ENCODE measurements at regions not wholly inside any gene's neighbourhood (a gene's known extent, or its start where the extent isn't known, plus 50 kb on each side); places are given as distances from the start of the nearest gene placed in this dataset.

DNA sequence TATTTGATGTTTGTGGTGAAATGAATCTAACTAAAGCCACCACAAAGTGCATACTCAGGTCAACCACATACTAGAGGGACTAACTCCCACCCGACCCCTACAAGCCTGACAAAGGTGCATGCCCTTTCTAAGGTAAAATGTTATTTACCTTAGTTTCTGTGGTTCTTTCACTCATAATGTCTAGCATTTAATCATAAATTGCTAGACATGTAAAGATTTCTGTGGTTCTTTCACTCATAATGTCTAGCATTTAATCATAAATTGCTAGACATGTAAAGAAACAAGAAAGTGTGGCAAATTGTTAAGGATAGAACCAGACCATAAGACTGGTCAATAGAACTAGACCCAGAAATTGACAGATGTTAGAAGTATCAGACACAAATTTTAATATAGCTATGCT, 193.0 kb upstream of the PBX1 start:
- DNase-seq (no peak), ATAC-seq (ENCODE audit: insufficient read depth, low read depth) (no peak)
- Histone ChIP-seq H3K27ac (ENCODE audit: low read length) (no peak overlapping the region), H3K4me3 (ENCODE audit: low read depth in 1 of 2, low read length in 2 of 2) (no peak overlapping the region), H3K9me3 (ENCODE audit: insufficient read depth, low read length, severe bottlenecking) (no peaks in the 10 kb centered on the region), H2AFZ (ENCODE audit: low read depth, low read length) (no peak overlapping the region), H3K79me2 (ENCODE audit: insufficient read depth, low read length) (no peaks in the 10 kb centered on the region), H3K4me1 (ENCODE audit: insufficient read depth, low read length) (no peaks in the 10 kb centered on the region), H4K20me1 (ENCODE audit: insufficient read depth, low read length) (no peaks in the 10 kb centered on the region), H3K4me2 (ENCODE audit: insufficient read depth, low read length) (no peak overlapping the region), H3K36me3 (ENCODE audit: insufficient read depth, low read length) (no peaks in the 10 kb centered on the region), H3K27me3 (ENCODE audit: insufficient read depth, low read length, poor library complexity) (no peaks in the 10 kb centered on the region), H3K9ac (ENCODE audit: low read depth, low read length) (no peak overlapping the region)
- TF ChIP-seq CTCF (IDR thresholded peaks at IDR 0.05; ENCODE audit: borderline replicate concordance, extremely low read depth, low read length, poor library complexity, severe bottlenecking) = no peak

GRCh38 chr1:164369698-164370365, 189.2 kb upstream of the PBX1 start:
- H3K36me3 ChIP-seq (ENCODE audit: insufficient read depth, low read length) = no peaks in the 10 kb centered on the region
- no peaks in the 10 kb centered on the region for H3K4me1 ChIP-seq (ENCODE audit: insufficient read depth, low read length)
- no peaks in the 10 kb centered on the region for H3K27me3 ChIP-seq (ENCODE audit: insufficient read depth, low read length, poor library complexity)
- no peaks in the 10 kb centered on the region for H4K20me1 ChIP-seq (ENCODE audit: insufficient read depth, low read length)
- DNase-seq (no peak), ATAC-seq (ENCODE audit: insufficient read depth, low read depth) (no peak)
- TF ChIP-seq EZH2 (IDR thresholded peaks at IDR 0.05; ENCODE audit: borderline replicate concordance, low read depth, low read length, severe bottlenecking) (no peak), CTCF (IDR thresholded peaks at IDR 0.05; ENCODE audit: borderline replicate concordance, extremely low read depth, low read length, poor library complexity, severe bottlenecking) (no peak)
- no peaks in the 10 kb centered on the region for H3K79me2 ChIP-seq (ENCODE audit: insufficient read depth, low read length)
- H3K27ac ChIP-seq (ENCODE audit: low read length) = no peak overlapping the region
- no peak overlapping the region for H3K9ac ChIP-seq (ENCODE audit: low read depth, low read length)
- H3K4me2 ChIP-seq (ENCODE audit: insufficient read depth, low read length) = no peak overlapping the region
- H3K9me3 ChIP-seq (ENCODE audit: insufficient read depth, low read length, severe bottlenecking) = no peaks in the 10 kb centered on the region
- no peak overlapping the region for H2AFZ ChIP-seq (ENCODE audit: low read depth, low read length)
- H3K4me3 ChIP-seq (ENCODE audit: low read depth in 1 of 2, low read length in 2 of 2) = no peak overlapping the region

DNA sequence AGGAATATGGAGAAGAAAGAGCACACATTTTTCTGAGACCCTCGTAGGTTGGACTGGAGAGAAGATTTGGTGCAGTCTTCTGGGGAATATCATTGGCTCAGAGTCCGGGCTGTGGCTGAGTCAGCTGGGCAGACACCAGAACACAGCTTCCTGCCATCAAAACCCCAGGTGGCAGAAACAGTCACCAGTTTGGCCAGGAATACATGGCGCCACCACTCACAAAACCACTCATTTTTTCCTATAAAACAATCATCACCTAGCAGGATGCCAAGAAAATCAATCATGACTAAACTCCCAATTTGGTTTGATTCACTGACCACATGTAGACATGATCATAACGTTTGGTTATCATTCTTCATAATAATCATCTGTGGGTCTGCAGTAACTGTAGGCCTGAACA, 178.1 kb upstream of the PBX1 start:
- Histone ChIP-seq H3K9ac (ENCODE audit: low read depth, low read length) (no peak overlapping the region), H3K79me2 (ENCODE audit: insufficient read depth, low read length) (no peaks in the 10 kb centered on the region), H2AFZ (ENCODE audit: low read depth, low read length) (no peak overlapping the region), H3K27ac (ENCODE audit: low read length) (no peak overlapping the region), H4K20me1 (ENCODE audit: insufficient read depth, low read length) (no peaks in the 10 kb centered on the region), H3K4me1 (ENCODE audit: insufficient read depth, low read length) (no peaks in the 10 kb centered on the region), H3K36me3 (ENCODE audit: insufficient read depth, low read length) (no peaks in the 10 kb centered on the region), H3K9me3 (ENCODE audit: insufficient read depth, low read length, severe bottlenecking) (no peaks in the 10 kb centered on the region), H3K4me2 (ENCODE audit: insufficient read depth, low read length) (no peak overlapping the region), H3K4me3 (ENCODE audit: low read depth in 1 of 2, low read length in 2 of 2) (no peak overlapping the region), H3K27me3 (ENCODE audit: insufficient read depth, low read length, poor library complexity) (no peaks in the 10 kb centered on the region)
- no peak for DNase-seq
- ATAC-seq (ENCODE audit: insufficient read depth, low read depth) = no peak
- TF ChIP-seq CTCF (IDR thresholded peaks at IDR 0.05; ENCODE audit: borderline replicate concordance, extremely low read depth, low read length, poor library complexity, severe bottlenecking) = no peak
- TF ChIP-seq EZH2 (IDR thresholded peaks at IDR 0.05; ENCODE audit: borderline replicate concordance, low read depth, low read length, severe bottlenecking) = no peak

DNA sequence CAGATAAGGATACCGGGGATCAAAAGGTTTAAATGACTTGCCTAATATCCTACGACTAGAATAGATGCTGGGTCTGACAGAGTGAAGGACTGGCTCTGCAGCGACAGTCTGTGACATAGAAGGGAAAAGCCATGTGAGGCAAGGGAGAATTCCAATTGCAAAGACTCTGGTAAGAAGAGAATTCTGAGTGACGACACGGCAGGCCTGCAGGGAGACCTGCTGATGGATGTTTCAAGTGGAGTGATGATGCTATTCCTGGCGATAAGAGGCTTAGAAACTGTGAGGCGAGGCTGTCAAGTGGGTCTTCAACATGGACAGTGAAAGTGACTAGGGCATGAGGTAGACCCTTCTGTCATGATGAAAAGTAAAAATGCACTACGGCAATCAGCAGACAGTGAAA, 176.6 kb upstream of the PBX1 start:
- H2AFZ ChIP-seq (ENCODE audit: low read depth, low read length) = no peak overlapping the region
- TF ChIP-seq EZH2 (IDR thresholded peaks at IDR 0.05; ENCODE audit: borderline replicate concordance, low read depth, low read length, severe bottlenecking) = no peak
- no peak for TF ChIP-seq CTCF (IDR thresholded peaks at IDR 0.05; ENCODE audit: borderline replicate concordance, extremely low read depth, low read length, poor library complexity, severe bottlenecking)
- no peak for ATAC-seq (ENCODE audit: insufficient read depth, low read depth)
- H3K27ac ChIP-seq (ENCODE audit: low read length) = no peak overlapping the region
- H4K20me1 ChIP-seq (ENCODE audit: insufficient read depth, low read length) = no peaks in the 10 kb centered on the region
- H3K9me3 ChIP-seq (ENCODE audit: insufficient read depth, low read length, severe bottlenecking) = no peaks in the 10 kb centered on the region
- no peak overlapping the region for H3K4me3 ChIP-seq (ENCODE audit: low read depth in 1 of 2, low read length in 2 of 2)
- no peak overlapping the region for H3K4me2 ChIP-seq (ENCODE audit: insufficient read depth, low read length)
- no peak for DNase-seq
- H3K27me3 ChIP-seq (ENCODE audit: insufficient read depth, low read length, poor library complexity) = no peaks in the 10 kb centered on the region
- H3K9ac ChIP-seq (ENCODE audit: low read depth, low read length) = no peak overlapping the region
- no peaks in the 10 kb centered on the region for H3K36me3 ChIP-seq (ENCODE audit: insufficient read depth, low read length)
- no peaks in the 10 kb centered on the region for H3K79me2 ChIP-seq (ENCODE audit: insufficient read depth, low read length)
- no peaks in the 10 kb centered on the region for H3K4me1 ChIP-seq (ENCODE audit: insufficient read depth, low read length)
